Activated B cell treated with CpG ODN at 0.5 μM for 24 hours (primary cell): ENCODE measurements at regions not wholly inside any gene's neighbourhood (a gene's known extent, or its start where the extent isn't known, plus 50 kb on each side); places are given as distances from the start of the nearest gene placed in this dataset.

Experiments used
- ATAC-seq: fragments of 200-7000 bp; cut with Tn5 transposase; one replicate; pipeline ENCODE4 v1.10.0; 2021; ENCODE audit warnings: low read depth, mild to moderate bottlenecking, moderate library complexity
- CTCF ChIA-PET: fragments of 350-600 bp; sonication (Branson Sonifier 250); formaldehyde crosslinking; loops from one replicate; lab custom pipeline; 2021; ENCODE audit warnings: antibody characterized with exemption; lab: Charles Lee
- POLR2A ChIA-PET: fragments of 350-600 bp; sonication (Branson Sonifier 250); formaldehyde crosslinking; loops from one replicate; lab custom pipeline; 2021; ENCODE audit warnings: antibody characterized with exemption; lab: Charles Lee
- DNase-seq: peaks from one replicate; pipeline ENCODE4 v3.0.0; 2022
- H3K27ac Mint-ChIP-seq: one replicate; pipeline ENCODE4 v1.8.0; 2020; ENCODE audit warnings: mixed read lengths
- H3K27me3 Mint-ChIP-seq: one replicate; pipeline ENCODE4 v1.8.0; 2021; ENCODE audit warnings: mixed read lengths
- H3K36me3 Mint-ChIP-seq: one replicate; pipeline ENCODE4 v1.8.0; 2021; ENCODE audit warnings: low read depth, mixed read lengths
- H3K4me1 Mint-ChIP-seq: one replicate; pipeline ENCODE4 v1.8.0; 2021; ENCODE audit warnings: mixed read lengths
- H3K4me3 Mint-ChIP-seq: one replicate; pipeline ENCODE4 v1.8.0; 2020; ENCODE audit warnings: mild to moderate bottlenecking, mixed read lengths
- H3K9me3 Mint-ChIP-seq: one replicate; pipeline ENCODE4 v1.8.0; 2020; ENCODE audit warnings: mixed read lengths
- intact Hi-C: fragments of 100-400 bp; cut with micrococcal nuclease; formaldehyde crosslinking; loops from one replicate; pipeline ENCODE4 v1.15.1; 2024
- TF ChIP-seq, protein P1 (sequence below): fragments of 200-600 bp; IDR thresholded peaks from one replicate; pipeline ENCODE4 v1.8.0; 2022; ENCODE audit warnings: antibody characterized with exemption, mild to moderate bottlenecking

DNA sequence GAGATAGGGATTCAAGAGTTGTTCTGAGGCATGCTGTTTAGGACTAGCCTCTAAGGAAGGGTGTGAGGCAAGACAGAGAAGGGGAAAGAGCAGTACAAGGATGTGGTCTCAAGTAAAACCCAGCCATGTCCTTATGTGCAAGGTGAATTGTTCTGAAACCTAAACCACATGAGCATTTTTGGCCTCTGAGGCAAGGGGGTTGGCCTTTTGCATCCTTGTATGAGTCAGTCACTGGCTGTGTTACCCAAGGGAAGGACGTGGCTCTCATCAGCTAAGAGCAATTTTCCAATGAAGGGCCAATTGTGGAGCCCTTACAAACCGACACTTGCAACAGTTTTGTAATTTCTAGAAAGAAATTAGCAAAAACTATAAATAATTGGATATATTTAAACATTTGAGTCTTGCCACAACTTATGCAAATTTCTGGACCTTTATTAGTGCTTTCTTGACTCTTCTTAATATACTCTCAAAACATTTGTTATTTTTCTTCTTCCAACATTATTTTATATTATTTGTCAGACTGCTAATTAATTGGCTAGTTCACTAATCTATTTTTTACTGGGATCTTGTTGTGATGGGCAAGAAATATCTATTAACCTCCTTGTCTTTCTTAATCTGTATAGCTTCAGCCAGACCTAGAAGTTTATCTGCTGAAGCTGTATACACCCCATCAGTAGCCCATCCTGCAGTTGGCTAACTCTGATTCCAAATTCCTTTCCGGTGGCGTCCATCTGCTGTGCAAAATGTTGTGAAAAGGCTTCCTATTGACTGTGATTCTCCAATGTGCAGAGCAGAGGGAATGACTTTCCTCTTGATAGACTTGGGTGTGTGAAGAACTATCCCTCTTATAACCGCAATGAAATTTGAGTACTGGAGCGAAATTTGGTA lies 97.7 kb upstream of the P2RY1 start:
- CTCF ChIA-PET: no interaction called here
- Mint-ChIP-seq H3K9me3 (no peaks in the 10 kb centered on the region), H3K36me3 (no peaks in the 10 kb centered on the region), H3K4me3 (no peak overlapping the region), H3K27ac (no peak overlapping the region), H3K27me3 (peaks cover 3% of the 10 kb centered on the region), H3K4me1 (no peaks in the 10 kb centered on the region)
- ATAC-seq (no peak), DNase-seq (no peak)
- TF ChIP-seq, protein P1, sequence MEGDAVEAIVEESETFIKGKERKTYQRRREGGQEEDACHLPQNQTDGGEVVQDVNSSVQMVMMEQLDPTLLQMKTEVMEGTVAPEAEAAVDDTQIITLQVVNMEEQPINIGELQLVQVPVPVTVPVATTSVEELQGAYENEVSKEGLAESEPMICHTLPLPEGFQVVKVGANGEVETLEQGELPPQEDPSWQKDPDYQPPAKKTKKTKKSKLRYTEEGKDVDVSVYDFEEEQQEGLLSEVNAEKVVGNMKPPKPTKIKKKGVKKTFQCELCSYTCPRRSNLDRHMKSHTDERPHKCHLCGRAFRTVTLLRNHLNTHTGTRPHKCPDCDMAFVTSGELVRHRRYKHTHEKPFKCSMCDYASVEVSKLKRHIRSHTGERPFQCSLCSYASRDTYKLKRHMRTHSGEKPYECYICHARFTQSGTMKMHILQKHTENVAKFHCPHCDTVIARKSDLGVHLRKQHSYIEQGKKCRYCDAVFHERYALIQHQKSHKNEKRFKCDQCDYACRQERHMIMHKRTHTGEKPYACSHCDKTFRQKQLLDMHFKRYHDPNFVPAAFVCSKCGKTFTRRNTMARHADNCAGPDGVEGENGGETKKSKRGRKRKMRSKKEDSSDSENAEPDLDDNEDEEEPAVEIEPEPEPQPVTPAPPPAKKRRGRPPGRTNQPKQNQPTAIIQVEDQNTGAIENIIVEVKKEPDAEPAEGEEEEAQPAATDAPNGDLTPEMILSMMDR: no peak
- POLR2A ChIA-PET: no interaction called here
- intact Hi-C loops: no loop called here

DNA sequence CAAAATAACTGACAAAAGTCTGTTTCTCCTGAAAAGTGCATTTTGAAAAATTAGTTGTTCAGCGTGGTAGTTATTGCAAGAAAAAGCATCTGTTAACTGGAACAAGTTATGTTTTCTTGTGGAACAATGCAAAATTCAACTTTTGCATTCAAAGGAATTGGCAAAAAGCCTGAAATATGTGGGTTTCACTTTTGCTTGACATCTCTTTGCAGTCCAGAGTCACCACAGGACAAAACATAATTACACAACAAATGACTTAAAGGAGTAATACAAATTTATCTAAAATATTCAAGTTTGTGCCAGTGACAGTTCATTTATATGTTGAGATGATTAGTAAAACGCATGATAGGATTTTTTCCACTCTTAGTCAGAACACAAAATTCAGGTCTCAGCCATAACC lies 96.3 kb upstream of the P2RY1 start:
- ATAC-seq: no peak
- ChIA-PET POLR2A (no interaction called here), CTCF (no interaction called here)
- DNase-seq: no peak
- H3K27me3 Mint-ChIP-seq: peaks cover 5% of the 10 kb centered on the region
- H3K9me3 Mint-ChIP-seq: no peaks in the 10 kb centered on the region
- H3K36me3 Mint-ChIP-seq: no peaks in the 10 kb centered on the region
- intact Hi-C loops: no loop called here
- H3K27ac Mint-ChIP-seq: no peak overlapping the region
- H3K4me1 Mint-ChIP-seq: no peaks in the 10 kb centered on the region
- no peak overlapping the region for H3K4me3 Mint-ChIP-seq
- TF ChIP-seq, protein P1: no peak

DNA sequence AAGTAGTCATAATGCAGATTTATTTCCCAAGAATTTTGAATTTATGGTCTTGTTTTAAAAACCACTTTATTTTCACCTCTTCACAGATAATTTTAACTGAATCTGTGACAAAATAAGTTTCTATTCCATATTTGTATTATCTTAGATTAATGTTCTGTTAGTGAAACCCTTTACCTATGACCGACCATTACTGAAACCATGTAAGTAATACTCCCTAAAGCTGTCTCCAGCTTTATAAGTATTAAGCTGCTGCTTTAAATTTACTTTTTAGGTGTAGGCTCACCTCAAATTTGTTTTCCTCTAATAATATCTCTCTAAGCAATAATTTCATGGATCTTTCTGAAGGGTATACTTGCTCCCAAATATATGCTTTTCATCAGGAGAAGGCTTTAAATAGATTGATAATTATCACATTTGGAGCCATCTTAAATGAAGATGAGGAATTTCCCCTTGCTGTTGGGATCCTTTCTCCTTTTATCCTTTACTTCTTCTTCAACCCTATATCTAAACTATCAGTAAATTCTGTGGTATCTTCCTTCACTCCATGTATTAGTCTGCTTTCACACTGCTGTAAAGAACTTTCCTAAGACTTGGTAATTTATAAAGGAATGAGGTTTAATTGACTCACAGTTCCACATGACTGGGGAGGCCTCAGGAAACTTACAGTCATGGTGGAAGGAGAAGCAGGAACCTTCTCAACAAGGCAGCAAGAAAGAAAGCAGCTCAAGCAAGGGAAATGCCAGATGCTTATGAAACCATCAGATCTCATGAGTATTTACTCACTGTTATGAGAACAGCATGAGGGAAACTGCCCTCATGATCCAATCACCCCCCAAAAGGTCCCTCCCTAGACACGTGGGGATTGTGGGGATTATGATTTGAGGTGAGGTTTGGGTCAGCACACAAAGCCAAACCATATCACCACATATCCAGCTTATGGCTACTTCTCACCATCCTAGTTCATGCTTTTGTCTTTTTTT lies 92.3 kb upstream of the P2RY1 start:
- TF ChIP-seq, protein P1: no peak
- ChIA-PET CTCF (no interaction called here), POLR2A (no interaction called here)
- no peaks in the 10 kb centered on the region for H3K9me3 Mint-ChIP-seq
- no peaks in the 10 kb centered on the region for H3K36me3 Mint-ChIP-seq
- no peaks in the 10 kb centered on the region for H3K4me1 Mint-ChIP-seq
- H3K27me3 Mint-ChIP-seq: peaks cover 8% of the 10 kb centered on the region
- ATAC-seq (no peak), DNase-seq (no peak)
- H3K27ac Mint-ChIP-seq: no peak overlapping the region
- intact Hi-C loops: no loop called here
- no peak overlapping the region for H3K4me3 Mint-ChIP-seq

DNA sequence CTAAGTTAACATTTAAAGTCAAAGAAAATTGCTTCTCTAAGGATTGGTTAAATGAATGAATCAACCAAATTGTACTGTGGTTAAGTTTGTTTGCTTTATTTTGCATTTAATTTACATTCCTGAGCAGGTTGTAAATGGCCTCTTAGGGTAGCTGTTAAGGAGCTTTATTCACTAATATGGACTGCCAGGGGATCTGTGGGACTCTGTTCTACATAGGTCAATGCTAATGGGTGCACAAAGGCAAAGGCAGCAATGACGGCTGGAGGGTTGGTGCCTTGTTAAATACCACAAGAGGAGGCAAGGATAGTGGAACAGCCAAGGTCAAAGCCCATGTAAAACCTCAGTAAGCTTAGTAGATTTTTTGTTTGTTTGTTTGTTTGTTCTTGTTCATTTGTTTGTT lies 89.3 kb upstream of the P2RY1 start:
- DNase-seq (no peak), ATAC-seq (no peak)
- CTCF ChIA-PET: no interaction called here
- TF ChIP-seq, protein P1: no peak
- Mint-ChIP-seq H3K27ac (no peak overlapping the region), H3K27me3 (peaks cover 10% of the 10 kb centered on the region), H3K9me3 (peaks cover 4% of the 10 kb centered on the region), H3K4me3 (no peak overlapping the region), H3K36me3 (no peaks in the 10 kb centered on the region), H3K4me1 (no peaks in the 10 kb centered on the region)
- intact Hi-C loops: no loop called here
- POLR2A ChIA-PET: no interaction called here

DNA sequence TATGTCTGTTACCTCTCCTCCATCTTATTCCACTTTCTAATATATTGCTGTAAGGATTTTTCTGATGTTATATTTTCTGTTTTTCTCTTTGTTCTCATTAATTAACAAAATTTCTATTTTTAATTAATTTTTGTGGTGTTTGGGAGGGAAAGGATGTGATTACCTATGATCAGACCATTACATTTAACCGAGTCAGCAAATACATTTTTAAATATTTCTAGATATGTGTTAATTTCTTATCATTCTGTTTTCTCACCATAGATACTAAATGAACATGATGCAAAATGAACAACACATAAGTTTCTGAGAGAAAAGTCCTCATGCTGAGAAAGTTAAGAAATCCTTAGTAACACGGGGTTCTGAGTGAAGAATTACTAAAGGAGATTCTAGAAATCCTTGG lies 80.6 kb upstream of the P2RY1 start:
- intact Hi-C loops: no loop called here
- ChIA-PET CTCF (no interaction called here), POLR2A (no interaction called here)
- Mint-ChIP-seq H3K27me3 (peaks cover 7% of the 10 kb centered on the region), H3K4me3 (no peak overlapping the region), H3K4me1 (no peaks in the 10 kb centered on the region), H3K36me3 (no peaks in the 10 kb centered on the region), H3K27ac (no peak overlapping the region), H3K9me3 (peaks cover 4% of the 10 kb centered on the region)
- DNase-seq (no peak), ATAC-seq (no peak)
- TF ChIP-seq, protein P1: no peak
